HT-29 (cell line): ENCODE measurements at regions not wholly inside any gene's neighbourhood (a gene's known extent, or its start where the extent isn't known, plus 50 kb on each side); places are given as distances from the start of the nearest gene placed in this dataset.

Source experiments
- DNase-seq: peaks from one replicate; pipeline ENCODE4 v3.0.0-alpha.2; 2015; ENCODE audit warnings: low spot score

GRCh38 chr2:186069676-186070075, 331.1 kb downstream of the FSIP2 start:
- no peak for DNase-seq

- DNase-seq, result no peak
These were observed 346.6 kb downstream of the FSIP2 start for GRCh38 chr2:186085226-186085625.

- DNase-seq, result no peak
These were observed 354.6 kb downstream of the FSIP2 start for GRCh38 chr2:186093174-186093573.

- DNase-seq, result no peak
These were observed 360.2 kb downstream of the FSIP2 start for GRCh38 chr2:186098821-186099220.

GRCh38 chr2:186099826-186100225, 361.2 kb downstream of the FSIP2 start:
- no peak for DNase-seq

- DNase-seq, result no peak
These were observed 362.0 kb downstream of the FSIP2 start for GRCh38 chr2:186100636-186101035.

GRCh38 chr2:186101616-186102015, 363.0 kb downstream of the FSIP2 start:
- DNase-seq, result no peak

GRCh38 chr2:186103276-186103675, 364.7 kb downstream of the FSIP2 start:
- DNase-seq, result no peak

GRCh38 chr2:186105016-186105724, 366.6 kb downstream of the FSIP2 start:
- no peak for DNase-seq

GRCh38 chr2:186108470-186108869, 369.9 kb downstream of the FSIP2 start:
- no peak for DNase-seq

GRCh38 chr2:186113284-186113683, 372.8 kb upstream of the ZC3H15 start:
- no peak for DNase-seq

- DNase-seq, result no peak
These were observed 360.9 kb upstream of the ZC3H15 start for GRCh38 chr2:186125156-186125555.

- peak; percentile 3 for DNase-seq
These were observed 360.4 kb upstream of the ZC3H15 start for GRCh38 chr2:186125625-186126024.

- DNase-seq, result no peak
These were observed 359.9 kb upstream of the ZC3H15 start for GRCh38 chr2:186126181-186126580.

GRCh38 chr2:186129767-186130581, 356.1 kb upstream of the ZC3H15 start:
- DNase-seq, result peak; percentile 50

- DNase-seq, result no peak
These were observed 355.1 kb upstream of the ZC3H15 start for GRCh38 chr2:186130748-186131641.

GRCh38 chr2:186135686-186136085, 350.4 kb upstream of the ZC3H15 start:
- DNase-seq, result no peak

- no peak for DNase-seq
These were observed 349.2 kb upstream of the ZC3H15 start for GRCh38 chr2:186136860-186137259.

GRCh38 chr2:186138845-186139244, 347.2 kb upstream of the ZC3H15 start:
- DNase-seq, result no peak

- no peak for DNase-seq
These were observed 327.0 kb upstream of the ZC3H15 start for GRCh38 chr2:186159101-186159500.

GRCh38 chr2:186164325-186164724, 321.7 kb upstream of the ZC3H15 start:
- DNase-seq, result no peak

- no peak for DNase-seq
These were observed 315.4 kb upstream of the ZC3H15 start for GRCh38 chr2:186170693-186171092.
